A549 (cell line): ENCODE measurements at regions not wholly inside any gene's neighbourhood (a gene's known extent, or its start where the extent isn't known, plus 50 kb on each side); places are given as distances from the start of the nearest gene placed in this dataset.

Experiments
- BCL3 ChIP-seq: fragments of >200 bp; sonication (Bioruptor Twin); formaldehyde crosslinking; IDR thresholded peaks from 3 replicates; pipeline ENCODE4 v1.6.1; 2016
- BHLHE40 ChIP-seq: IDR thresholded peaks from 2 replicates; pipeline ENCODE4 v1.6.1; 2012; ENCODE audit warnings: low read depth, low read length, inconsistent platforms
- CBX2 ChIP-seq: fragments of 200-600 bp; sonication (generic); IDR thresholded peaks from 2 replicates; pipeline ENCODE4 v1.6.1; 2016; ENCODE audit warnings: low read depth, mild to moderate bottlenecking, borderline replicate concordance
- CTCF ChIP-seq: fragments of >200 bp; sonication (Bioruptor Twin); formaldehyde crosslinking; IDR thresholded peaks from 3 replicates; pipeline ENCODE4 v1.5.1; 2016
- E2F6 ChIP-seq: IDR thresholded peaks from 2 replicates; pipeline ENCODE4 v1.6.1; 2012; ENCODE audit warnings: low read depth, borderline replicate concordance
- FOSL2 ChIP-seq, 2 experiments: fragments of 450-650 bp in 1 of 2; fragments of >200 bp in 1 of 2; sonication (Bioruptor Twin) in 1 of 2; formaldehyde crosslinking; IDR thresholded peaks; 2 replicates each; pipeline versions ENCODE4 v1.5.0 to v1.6.1; 2016 to 2020; ENCODE audit warnings: mild to moderate bottlenecking in 1 of 2, moderate library complexity in 1 of 2
- MAZ ChIP-seq: fragments of 150-350 bp; IDR thresholded peaks from 2 replicates; pipeline ENCODE4 v1.6.1; 2014; ENCODE audit warnings: antibody characterized with exemption, low read depth, low read length, borderline replicate concordance
- NR3C1 ChIP-seq: fragments of >200 bp; sonication (Bioruptor Twin); formaldehyde crosslinking; IDR thresholded peaks from 3 replicates; pipeline ENCODE4 v1.6.1; 2017
- POLR2A ChIP-seq: IDR thresholded peaks from 2 replicates; pipeline ENCODE4 v1.6.1; 2012; ENCODE audit warnings: mild to moderate bottlenecking, low read length
- ZC3H11A ChIP-seq: fragments of 450-650 bp; IDR thresholded peaks from 2 replicates; pipeline ENCODE4 v1.6.1; 2014; ENCODE audit warnings: antibody characterized with exemption, mild to moderate bottlenecking

- no peak for TF ChIP-seq MAZ
- no peak for TF ChIP-seq BCL3
- TF ChIP-seq CTCF: no peak
- no peak for TF ChIP-seq ZC3H11A
- TF ChIP-seq E2F6: no peak
- TF ChIP-seq NR3C1: no peak
- TF ChIP-seq BHLHE40: no peak
- no peak for TF ChIP-seq FOSL2 (IDR thresholded peaks at IDR 0.05)
- no peak for TF ChIP-seq FOSL2 (CRISPR knock-in tag; IDR thresholded peaks at IDR 0.05)
- no peak for TF ChIP-seq CBX2
- no peak for TF ChIP-seq POLR2A
Measured at GRCh38 chr5:166594567-166594966, 1696.9 kb upstream of the WWC1 start.
